ENCODE measurements at regions not wholly inside any gene's neighbourhood (a gene's known extent, or its start where the extent isn't known, plus 50 kb on each side); places are given as distances from the start of the nearest gene placed in this dataset.

DNA sequence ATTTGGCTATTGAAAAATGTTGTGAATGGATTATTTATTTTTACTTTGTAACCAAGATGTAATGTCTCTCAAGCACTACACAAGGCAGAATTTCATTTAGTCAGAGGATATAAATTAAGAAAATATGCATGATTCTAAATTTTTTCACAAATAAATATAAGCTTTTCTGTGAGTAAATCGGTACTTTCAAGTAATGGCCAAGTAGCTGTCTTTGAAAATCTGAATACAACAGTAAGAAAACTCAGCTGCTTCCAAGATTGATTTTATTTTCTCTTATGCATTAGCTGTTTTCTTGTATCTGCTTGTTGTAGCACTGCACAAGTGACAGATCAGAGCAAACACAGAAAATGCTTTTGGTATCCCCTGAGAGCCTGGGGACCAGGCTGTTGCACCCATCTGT lies 998.5 kb upstream of the GHITM start:
- TF ChIP-seq, protein P1, sequence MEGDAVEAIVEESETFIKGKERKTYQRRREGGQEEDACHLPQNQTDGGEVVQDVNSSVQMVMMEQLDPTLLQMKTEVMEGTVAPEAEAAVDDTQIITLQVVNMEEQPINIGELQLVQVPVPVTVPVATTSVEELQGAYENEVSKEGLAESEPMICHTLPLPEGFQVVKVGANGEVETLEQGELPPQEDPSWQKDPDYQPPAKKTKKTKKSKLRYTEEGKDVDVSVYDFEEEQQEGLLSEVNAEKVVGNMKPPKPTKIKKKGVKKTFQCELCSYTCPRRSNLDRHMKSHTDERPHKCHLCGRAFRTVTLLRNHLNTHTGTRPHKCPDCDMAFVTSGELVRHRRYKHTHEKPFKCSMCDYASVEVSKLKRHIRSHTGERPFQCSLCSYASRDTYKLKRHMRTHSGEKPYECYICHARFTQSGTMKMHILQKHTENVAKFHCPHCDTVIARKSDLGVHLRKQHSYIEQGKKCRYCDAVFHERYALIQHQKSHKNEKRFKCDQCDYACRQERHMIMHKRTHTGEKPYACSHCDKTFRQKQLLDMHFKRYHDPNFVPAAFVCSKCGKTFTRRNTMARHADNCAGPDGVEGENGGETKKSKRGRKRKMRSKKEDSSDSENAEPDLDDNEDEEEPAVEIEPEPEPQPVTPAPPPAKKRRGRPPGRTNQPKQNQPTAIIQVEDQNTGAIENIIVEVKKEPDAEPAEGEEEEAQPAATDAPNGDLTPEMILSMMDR (conservative IDR thresholded peaks at IDR 0.05) = no peak
- TF ChIP-seq EZH2 (IDR thresholded peaks at IDR 0.05; ENCODE audit: low read depth) = no peak
